ENCODE measurements at regions not wholly inside any gene's neighbourhood (a gene's known extent, or its start where the extent isn't known, plus 50 kb on each side); places are given as distances from the start of the nearest gene placed in this dataset.
"Not testable (repeated sequence)": the region's sequence is repeated elsewhere in the genome, so short reads cannot be mapped to it uniquely, and the experiment has no call there.

DNA sequence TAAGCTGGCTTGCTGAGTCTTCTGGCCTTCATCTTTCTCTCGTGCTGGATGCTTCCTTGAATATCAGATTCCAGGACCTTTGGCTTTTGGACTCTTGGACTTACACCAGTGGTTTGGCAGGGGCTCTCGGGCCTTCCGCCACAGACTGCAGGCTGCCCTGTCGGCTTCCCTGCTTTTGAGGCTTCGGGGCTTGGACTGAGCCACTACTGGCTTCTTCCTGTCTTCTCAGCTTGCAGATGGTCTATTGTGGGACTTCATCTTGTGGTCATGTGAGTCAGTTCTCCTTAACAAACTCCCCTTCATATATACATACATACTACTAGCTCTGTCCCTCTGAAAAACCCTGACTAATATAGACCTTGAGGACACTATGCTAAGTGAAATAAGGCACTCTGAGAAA, 78.3 kb upstream of the SSBP2 start:
- no peak overlapping the region for H3K27ac ChIP-seq
- H3K4me1 ChIP-seq, result no peaks in the 10 kb centered on the region
- intact Hi-C loops (cut with DNase I; ENCODE audit: low total_unique reads), result no loop called here
- H3K9me3 ChIP-seq, result no peaks in the 10 kb centered on the region
- 76 to 95% methylated on average over 5 of the region's 5 CpGs for WGBS, 2 donors
- H3K27me3 ChIP-seq, result no peaks in the 10 kb centered on the region
- DNase-seq, result no peak
- no peaks in the 10 kb centered on the region for H3K36me3 ChIP-seq (ENCODE audit: low read depth, missing control alignments)
- TF ChIP-seq POLR2A (IDR thresholded peaks at IDR 0.05), result no peak
- TF ChIP-seq, protein P1, sequence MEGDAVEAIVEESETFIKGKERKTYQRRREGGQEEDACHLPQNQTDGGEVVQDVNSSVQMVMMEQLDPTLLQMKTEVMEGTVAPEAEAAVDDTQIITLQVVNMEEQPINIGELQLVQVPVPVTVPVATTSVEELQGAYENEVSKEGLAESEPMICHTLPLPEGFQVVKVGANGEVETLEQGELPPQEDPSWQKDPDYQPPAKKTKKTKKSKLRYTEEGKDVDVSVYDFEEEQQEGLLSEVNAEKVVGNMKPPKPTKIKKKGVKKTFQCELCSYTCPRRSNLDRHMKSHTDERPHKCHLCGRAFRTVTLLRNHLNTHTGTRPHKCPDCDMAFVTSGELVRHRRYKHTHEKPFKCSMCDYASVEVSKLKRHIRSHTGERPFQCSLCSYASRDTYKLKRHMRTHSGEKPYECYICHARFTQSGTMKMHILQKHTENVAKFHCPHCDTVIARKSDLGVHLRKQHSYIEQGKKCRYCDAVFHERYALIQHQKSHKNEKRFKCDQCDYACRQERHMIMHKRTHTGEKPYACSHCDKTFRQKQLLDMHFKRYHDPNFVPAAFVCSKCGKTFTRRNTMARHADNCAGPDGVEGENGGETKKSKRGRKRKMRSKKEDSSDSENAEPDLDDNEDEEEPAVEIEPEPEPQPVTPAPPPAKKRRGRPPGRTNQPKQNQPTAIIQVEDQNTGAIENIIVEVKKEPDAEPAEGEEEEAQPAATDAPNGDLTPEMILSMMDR (IDR thresholded peaks at IDR 0.05), result no peak
- no peak overlapping the region for H3K4me3 ChIP-seq

DNA sequence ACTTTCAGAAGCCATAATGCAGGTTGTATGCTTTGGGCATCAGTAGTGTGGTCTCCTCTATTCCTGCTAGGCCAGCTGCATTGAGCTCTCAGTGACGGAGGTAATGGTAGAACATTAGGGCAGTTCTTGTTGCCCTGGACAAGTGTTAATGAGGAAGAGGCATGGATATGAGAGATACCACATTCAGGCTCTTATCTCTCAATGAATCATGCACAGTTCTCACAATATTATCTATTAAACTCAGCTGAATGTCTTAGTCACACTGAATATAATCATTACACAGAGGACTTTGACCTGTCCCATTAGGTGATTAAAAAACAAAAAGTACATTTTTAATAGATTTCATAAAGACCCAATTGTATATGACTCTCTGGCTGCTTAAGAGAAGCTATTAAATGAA, 76.6 kb upstream of the SSBP2 start:
- 94% methylated on average over 1 of the region's 1 CpG for WGBS, 2 donors

DNA sequence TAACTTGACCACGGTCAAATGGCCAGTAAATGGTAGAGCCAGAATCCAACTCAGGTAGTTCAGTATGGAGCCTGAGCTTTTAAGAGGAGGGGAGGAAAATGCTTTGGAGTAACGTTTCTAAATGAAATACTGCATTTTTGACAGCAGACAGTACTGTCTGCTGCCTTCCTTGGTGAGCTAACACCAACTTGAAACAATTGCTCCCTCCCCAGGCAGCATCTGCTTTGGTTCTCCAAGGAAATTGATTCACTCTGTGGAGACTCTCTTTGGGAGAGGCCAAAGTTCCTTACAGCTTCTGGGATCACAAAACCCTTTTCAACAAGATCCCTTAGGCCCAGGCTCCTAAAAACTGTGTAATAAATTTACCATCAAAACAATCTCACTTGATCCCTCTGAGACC, 75.2 kb upstream of the SSBP2 start:
- TF ChIP-seq POLR2A (IDR thresholded peaks at IDR 0.05), result no peak
- TF ChIP-seq, protein P1 (IDR thresholded peaks at IDR 0.05), result no peak
- Histone ChIP-seq H3K27me3 (no peaks in the 10 kb centered on the region), H3K27ac (no peak overlapping the region), H3K9me3 (no peaks in the 10 kb centered on the region), H3K4me1 (no peaks in the 10 kb centered on the region), H3K36me3 (ENCODE audit: low read depth, missing control alignments) (no peaks in the 10 kb centered on the region), H3K4me3 (no peak overlapping the region)
- DNase-seq, result no peak
- intact Hi-C loops (cut with DNase I; ENCODE audit: low total_unique reads), result no loop called here
- WGBS, 2 donors, result 60 to 65% methylated on average over 2 of the region's 2 CpGs

More for the DNA sequence above, 76.6 kb upstream of the SSBP2 start:
- no peak for TF ChIP-seq POLR2A (IDR thresholded peaks at IDR 0.05)
- TF ChIP-seq, protein P1 (IDR thresholded peaks at IDR 0.05), result no peak
- DNase-seq, result no peak
- no peaks in the 10 kb centered on the region for H3K36me3 ChIP-seq (ENCODE audit: low read depth, missing control alignments)
- H3K4me1 ChIP-seq, result no peaks in the 10 kb centered on the region
- intact Hi-C loops (cut with DNase I; ENCODE audit: low total_unique reads), result no loop called here
- H3K27me3 ChIP-seq, result no peaks in the 10 kb centered on the region
- no peak overlapping the region for H3K27ac ChIP-seq
- H3K9me3 ChIP-seq, result no peaks in the 10 kb centered on the region
- H3K4me3 ChIP-seq, result no peak overlapping the region

DNA sequence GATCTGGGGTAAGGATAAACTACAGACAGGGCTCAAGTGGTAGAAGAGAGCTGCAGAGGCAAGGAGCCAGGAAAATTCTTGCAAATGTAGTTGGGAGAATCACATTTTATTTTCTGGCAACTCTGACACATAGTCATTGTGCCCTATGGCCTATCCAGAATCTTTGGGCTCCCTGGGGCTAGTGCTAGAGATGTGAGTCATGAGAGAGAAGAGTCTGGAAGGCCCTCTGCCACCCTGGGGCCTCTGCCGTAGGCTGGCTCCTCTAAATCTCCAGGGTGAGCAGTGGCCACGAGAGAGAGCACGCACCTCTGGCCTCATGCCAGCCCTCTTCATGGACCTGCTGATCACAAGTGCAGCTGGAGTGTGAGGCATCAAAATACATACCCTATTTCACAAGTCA, 74.3 kb upstream of the SSBP2 start:
- DNase-seq, result peak; percentile 28
- no peak overlapping the region for H3K4me3 ChIP-seq
- 31 to 52% methylated on average over 3 of the region's 3 CpGs for WGBS, 2 donors
- TF ChIP-seq POLR2A (IDR thresholded peaks at IDR 0.05), result no peak
- TF ChIP-seq, protein P1 (IDR thresholded peaks at IDR 0.05), result no peak
- H3K36me3 ChIP-seq (ENCODE audit: low read depth, missing control alignments), result no peaks in the 10 kb centered on the region
- intact Hi-C loops (cut with DNase I; ENCODE audit: low total_unique reads), result no loop called here
- H3K27me3 ChIP-seq, result no peaks in the 10 kb centered on the region
- H3K27ac ChIP-seq, result no peak overlapping the region
- H3K4me1 ChIP-seq, result no peaks in the 10 kb centered on the region
- no peaks in the 10 kb centered on the region for H3K9me3 ChIP-seq

DNA sequence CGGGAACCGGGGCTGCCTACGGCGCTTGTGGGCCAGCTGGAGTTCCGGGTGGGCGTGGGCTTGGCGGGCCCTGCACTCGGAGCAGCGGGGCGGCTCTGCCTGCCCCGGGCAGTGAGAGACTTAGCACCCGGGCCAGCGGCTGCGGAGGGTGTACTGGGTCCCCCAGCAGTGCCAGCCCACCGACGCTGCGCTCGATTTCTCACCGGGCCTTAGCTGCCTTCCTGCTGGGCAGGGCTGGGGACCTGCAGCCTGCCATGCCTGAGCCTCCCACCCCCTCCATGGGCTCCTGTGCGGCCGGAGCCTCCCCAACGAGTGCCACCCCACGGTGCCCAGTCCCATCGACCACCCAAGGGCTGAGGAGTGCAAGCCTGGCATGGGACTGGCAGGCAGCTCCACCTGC, 72.8 kb upstream of the SSBP2 start:
- H3K27me3 ChIP-seq; H3K9me3 ChIP-seq; H3K4me1 ChIP-seq; intact Hi-C loops (cut with DNase I; ENCODE audit: low total_unique reads); H3K27ac ChIP-seq; DNase-seq; H3K36me3 ChIP-seq (ENCODE audit: low read depth, missing control alignments): not testable (repeated sequence)
- 85% methylated on average over 9 of the region's 24 CpGs; no CpG with 5 or more reads in 1 of the 2 donors for WGBS, 2 donors
- H3K4me3 ChIP-seq, result peak overlapping the region in 1 of 2 donors; percentile 23

Measured in testis (tissue), 2 donors.